Neural progenitor cell (in vitro differentiated cells): ENCODE measurements at regions not wholly inside any gene's neighbourhood (a gene's known extent, or its start where the extent isn't known, plus 50 kb on each side); places are given as distances from the start of the nearest gene placed in this dataset.

ENCODE experiments used
- CTCF ChIP-seq: fragments of 200-600 bp; sonication (generic); IDR thresholded peaks from 2 replicates; pipeline ENCODE4 v1.5.1; 2017; ENCODE audit warnings: antibody characterized with exemption, mild to moderate bottlenecking
- EZH2phosphoT487 ChIP-seq: fragments of 200-600 bp; sonication (generic); IDR thresholded peaks from 2 replicates; pipeline ENCODE4 v1.6.1; 2017; ENCODE audit warnings: antibody characterized with exemption

GRCh38 chr22:27525711-27526110, 275.8 kb downstream of the MN1 start:
- no peak for TF ChIP-seq CTCF
- no peak for TF ChIP-seq EZH2phosphoT487
